ENCODE measurements at regions not wholly inside any gene's neighbourhood (a gene's known extent, or its start where the extent isn't known, plus 50 kb on each side); places are given as distances from the start of the nearest gene placed in this dataset.

- TF ChIP-seq GATA2 (IDR thresholded peaks at IDR 0.05; ENCODE audit: low read depth, low read length) (no peak), GATA3 (IDR thresholded peaks at IDR 0.05; ENCODE audit: low read depth, low read length) (no peak)
Measured at GRCh38 chr15:46413799-46414198, 779.0 kb downstream of the SQOR start.
